Osteoblast (primary cell): ENCODE measurements at regions not wholly inside any gene's neighbourhood (a gene's known extent, or its start where the extent isn't known, plus 50 kb on each side); places are given as distances from the start of the nearest gene placed in this dataset.

Experiments used
- DNase-seq: peaks from one replicate; pipeline ENCODE4 v3.0.0; 2011; ENCODE audit warnings: low spot score, mixed read lengths; ENCODE audit not compliant: insufficient read length; ENCODE audit errors: missing footprints
- H2AFZ ChIP-seq: 2 replicates; pipeline ENCODE4 v1.6.0; 2011; ENCODE audit warnings: mild to moderate bottlenecking, low read length
- H3K27ac ChIP-seq: 2 replicates; pipeline ENCODE4 v1.5.1; 2011; ENCODE audit warnings: mild to moderate bottlenecking, low read depth, low read length, moderate library complexity
- H3K27me3 ChIP-seq: 2 replicates; pipeline ENCODE4 v1.6.0; 2012; ENCODE audit warnings: mild to moderate bottlenecking, control low read depth, inconsistent platforms, low read length, moderate library complexity; ENCODE audit not compliant: insufficient read depth
- H3K36me3 ChIP-seq: 2 replicates; pipeline ENCODE4 v1.5.1; 2011; ENCODE audit warnings: mild to moderate bottlenecking, low read length, control low read depth, moderate library complexity; ENCODE audit not compliant: insufficient read depth
- H3K4me1 ChIP-seq: 2 replicates; pipeline ENCODE4 v1.5.1; 2011; ENCODE audit warnings: mild to moderate bottlenecking, low read length, control low read depth, moderate library complexity; ENCODE audit not compliant: insufficient read depth
- H3K4me2 ChIP-seq: 2 replicates; pipeline ENCODE4 v1.6.0; 2011; ENCODE audit warnings: mild to moderate bottlenecking, low read length; ENCODE audit not compliant: insufficient read depth
- H3K4me3 ChIP-seq: fragments of 200-600 bp; sonication (generic); 3 replicates; pipeline ENCODE4 v1.5.1; 2012; ENCODE audit warnings: mild to moderate bottlenecking, low read length, inconsistent platforms; ENCODE audit not compliant: insufficient read depth
- H3K79me2 ChIP-seq: 2 replicates; pipeline ENCODE4 v1.6.0; 2012; ENCODE audit warnings: mild to moderate bottlenecking, low read length, control low read depth, inconsistent platforms; ENCODE audit not compliant: insufficient read depth
- H3K9me3 ChIP-seq: 2 replicates; pipeline ENCODE4 v1.5.1; 2011; ENCODE audit warnings: low read depth, low read length, control low read depth
- H4K20me1 ChIP-seq: 2 replicates; pipeline ENCODE4 v1.6.0; 2012; ENCODE audit warnings: mild to moderate bottlenecking, low read length, control low read depth; ENCODE audit not compliant: insufficient read depth
- TF ChIP-seq, protein P1 (sequence below): IDR thresholded peaks from 2 replicates; pipeline ENCODE4 v1.5.1; 2011; ENCODE audit warnings: mild to moderate bottlenecking, low read depth, low read length, moderate library complexity; ENCODE audit errors: extremely low read depth

DNA sequence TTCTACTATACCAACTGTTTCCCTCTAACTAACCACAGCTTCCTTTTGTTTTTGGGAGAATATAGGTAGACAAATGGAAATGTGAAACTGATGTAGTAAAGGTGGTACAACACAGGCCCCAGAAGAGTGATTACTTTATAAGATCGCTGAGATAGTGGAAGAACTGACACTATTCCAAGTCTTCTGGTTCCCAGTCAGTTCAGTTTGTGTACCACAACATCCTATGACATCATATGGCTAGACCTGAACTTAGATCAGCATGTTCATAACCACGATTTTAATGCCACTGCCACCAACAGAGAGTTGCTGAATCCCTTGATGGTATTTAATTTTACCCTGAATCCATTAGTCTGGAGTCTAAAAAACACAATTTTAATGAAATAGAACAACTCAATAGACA is 328.9 kb downstream of the GPD2 start:
- no peaks in the 10 kb centered on the region for H4K20me1 ChIP-seq
- H3K9me3 ChIP-seq: no peaks in the 10 kb centered on the region
- DNase-seq: no peak
- H3K36me3 ChIP-seq: no peaks in the 10 kb centered on the region
- no peaks in the 10 kb centered on the region for H3K79me2 ChIP-seq
- H3K4me3 ChIP-seq: no peak overlapping the region
- H3K27ac ChIP-seq: no peak overlapping the region
- H3K27me3 ChIP-seq: no peaks in the 10 kb centered on the region
- H3K4me1 ChIP-seq: no peaks in the 10 kb centered on the region
- H2AFZ ChIP-seq: no peak overlapping the region
- TF ChIP-seq, protein P1, sequence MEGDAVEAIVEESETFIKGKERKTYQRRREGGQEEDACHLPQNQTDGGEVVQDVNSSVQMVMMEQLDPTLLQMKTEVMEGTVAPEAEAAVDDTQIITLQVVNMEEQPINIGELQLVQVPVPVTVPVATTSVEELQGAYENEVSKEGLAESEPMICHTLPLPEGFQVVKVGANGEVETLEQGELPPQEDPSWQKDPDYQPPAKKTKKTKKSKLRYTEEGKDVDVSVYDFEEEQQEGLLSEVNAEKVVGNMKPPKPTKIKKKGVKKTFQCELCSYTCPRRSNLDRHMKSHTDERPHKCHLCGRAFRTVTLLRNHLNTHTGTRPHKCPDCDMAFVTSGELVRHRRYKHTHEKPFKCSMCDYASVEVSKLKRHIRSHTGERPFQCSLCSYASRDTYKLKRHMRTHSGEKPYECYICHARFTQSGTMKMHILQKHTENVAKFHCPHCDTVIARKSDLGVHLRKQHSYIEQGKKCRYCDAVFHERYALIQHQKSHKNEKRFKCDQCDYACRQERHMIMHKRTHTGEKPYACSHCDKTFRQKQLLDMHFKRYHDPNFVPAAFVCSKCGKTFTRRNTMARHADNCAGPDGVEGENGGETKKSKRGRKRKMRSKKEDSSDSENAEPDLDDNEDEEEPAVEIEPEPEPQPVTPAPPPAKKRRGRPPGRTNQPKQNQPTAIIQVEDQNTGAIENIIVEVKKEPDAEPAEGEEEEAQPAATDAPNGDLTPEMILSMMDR: no peak
- no peak overlapping the region for H3K4me2 ChIP-seq

DNA sequence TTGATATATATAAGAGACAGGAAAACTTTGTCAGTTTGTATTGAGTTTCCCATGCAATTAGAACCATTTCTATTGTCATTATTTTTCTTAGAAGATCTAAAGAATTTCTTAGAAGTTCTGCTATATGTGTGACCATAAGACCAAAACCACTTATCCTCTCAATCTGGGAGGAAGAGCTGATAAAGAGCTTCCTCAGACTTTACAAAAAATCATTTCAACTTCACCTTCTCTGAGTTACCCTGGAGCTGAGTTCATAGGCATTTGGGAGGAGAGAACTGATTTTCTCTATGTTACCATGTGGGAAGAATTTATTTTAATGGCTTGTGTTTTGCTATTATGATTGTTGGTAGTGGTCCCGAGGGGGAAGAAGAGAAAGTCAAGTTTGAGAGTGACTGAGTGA is 329.3 kb downstream of the GPD2 start:
- no peaks in the 10 kb centered on the region for H3K36me3 ChIP-seq
- H3K4me2 ChIP-seq: no peak overlapping the region
- no peaks in the 10 kb centered on the region for H3K9me3 ChIP-seq
- H4K20me1 ChIP-seq: no peaks in the 10 kb centered on the region
- H3K27ac ChIP-seq: no peak overlapping the region
- H3K4me1 ChIP-seq: no peaks in the 10 kb centered on the region
- no peak for DNase-seq
- TF ChIP-seq, protein P1: no peak
- no peaks in the 10 kb centered on the region for H3K79me2 ChIP-seq
- no peaks in the 10 kb centered on the region for H3K27me3 ChIP-seq
- H2AFZ ChIP-seq: no peak overlapping the region
- H3K4me3 ChIP-seq: no peak overlapping the region

DNA sequence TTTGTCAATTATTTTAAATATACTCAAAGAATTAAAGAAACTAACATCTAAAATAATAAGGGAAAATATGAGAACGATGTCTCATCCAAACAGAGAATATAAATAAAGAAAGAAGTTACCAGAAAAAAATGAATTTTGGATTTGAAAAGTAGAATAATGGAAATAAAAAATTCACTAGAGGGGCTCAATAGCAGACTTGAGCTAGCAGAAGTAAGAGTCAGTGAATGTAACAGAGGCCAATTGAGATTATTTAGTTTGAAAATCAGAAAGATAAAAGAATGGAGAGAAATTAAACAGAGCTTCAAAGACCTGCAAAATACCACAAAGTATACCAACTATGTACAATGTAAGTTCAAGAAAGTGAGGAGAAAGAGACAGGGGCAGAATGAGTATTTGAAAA is 333.6 kb downstream of the GPD2 start:
- no peaks in the 10 kb centered on the region for H3K9me3 ChIP-seq
- H3K79me2 ChIP-seq: no peaks in the 10 kb centered on the region
- no peak overlapping the region for H3K27ac ChIP-seq
- H3K4me1 ChIP-seq: no peaks in the 10 kb centered on the region
- TF ChIP-seq, protein P1: no peak
- H3K27me3 ChIP-seq: no peaks in the 10 kb centered on the region
- H2AFZ ChIP-seq: no peak overlapping the region
- no peak for DNase-seq
- no peak overlapping the region for H3K4me3 ChIP-seq
- no peak overlapping the region for H3K4me2 ChIP-seq
- no peaks in the 10 kb centered on the region for H4K20me1 ChIP-seq
- no peaks in the 10 kb centered on the region for H3K36me3 ChIP-seq

DNA sequence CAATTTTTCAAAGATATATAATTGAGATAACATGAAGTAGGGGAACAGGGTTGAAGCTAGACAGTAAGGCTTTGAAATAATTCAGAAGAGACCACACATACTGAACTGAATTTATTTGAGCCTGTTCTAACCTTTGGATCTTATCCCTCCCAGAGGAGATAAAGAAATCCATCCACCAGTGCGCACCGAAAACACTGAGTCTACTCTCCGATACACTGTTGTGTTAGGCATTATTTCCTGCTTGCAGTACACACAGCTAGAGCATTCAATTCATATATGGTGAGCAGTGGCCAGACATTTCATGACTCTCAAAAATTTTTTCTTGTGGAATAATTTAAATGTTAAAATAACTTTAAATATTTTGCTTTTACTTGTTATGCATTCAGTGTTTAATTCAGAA is 342.7 kb downstream of the GPD2 start:
- Histone ChIP-seq H3K79me2 (no peaks in the 10 kb centered on the region), H3K9me3 (no peaks in the 10 kb centered on the region), H3K27me3 (no peaks in the 10 kb centered on the region), H3K27ac (no peak overlapping the region), H3K4me2 (no peak overlapping the region), H3K4me1 (no peaks in the 10 kb centered on the region), H3K36me3 (no peaks in the 10 kb centered on the region), H2AFZ (no peak overlapping the region), H4K20me1 (no peaks in the 10 kb centered on the region), H3K4me3 (no peak overlapping the region)
- DNase-seq: no peak
- TF ChIP-seq, protein P1: no peak
